ENCODE measurements at regions not wholly inside any gene's neighbourhood (a gene's known extent, or its start where the extent isn't known, plus 50 kb on each side); places are given as distances from the start of the nearest gene placed in this dataset.

DNA sequence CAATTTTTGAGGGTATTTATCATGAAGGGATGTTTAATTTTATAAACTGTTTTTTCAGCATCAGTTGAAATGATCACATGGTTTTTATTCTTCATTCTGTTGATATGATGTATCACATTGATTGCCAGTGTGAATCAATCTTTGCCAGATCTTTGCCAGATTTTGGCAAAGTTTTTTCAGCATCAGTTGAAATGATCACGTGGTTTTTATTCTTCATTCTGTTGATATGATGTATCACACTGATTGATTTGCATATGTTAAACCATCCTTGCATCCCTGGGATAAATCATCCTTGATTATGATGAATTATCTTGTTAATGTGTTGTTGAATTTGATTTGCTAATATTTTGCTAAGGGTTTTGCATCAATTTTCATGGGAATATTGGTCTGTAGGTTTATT lies 140.9 kb upstream of the TAS2R1 start:
- TF ChIP-seq, protein P1, sequence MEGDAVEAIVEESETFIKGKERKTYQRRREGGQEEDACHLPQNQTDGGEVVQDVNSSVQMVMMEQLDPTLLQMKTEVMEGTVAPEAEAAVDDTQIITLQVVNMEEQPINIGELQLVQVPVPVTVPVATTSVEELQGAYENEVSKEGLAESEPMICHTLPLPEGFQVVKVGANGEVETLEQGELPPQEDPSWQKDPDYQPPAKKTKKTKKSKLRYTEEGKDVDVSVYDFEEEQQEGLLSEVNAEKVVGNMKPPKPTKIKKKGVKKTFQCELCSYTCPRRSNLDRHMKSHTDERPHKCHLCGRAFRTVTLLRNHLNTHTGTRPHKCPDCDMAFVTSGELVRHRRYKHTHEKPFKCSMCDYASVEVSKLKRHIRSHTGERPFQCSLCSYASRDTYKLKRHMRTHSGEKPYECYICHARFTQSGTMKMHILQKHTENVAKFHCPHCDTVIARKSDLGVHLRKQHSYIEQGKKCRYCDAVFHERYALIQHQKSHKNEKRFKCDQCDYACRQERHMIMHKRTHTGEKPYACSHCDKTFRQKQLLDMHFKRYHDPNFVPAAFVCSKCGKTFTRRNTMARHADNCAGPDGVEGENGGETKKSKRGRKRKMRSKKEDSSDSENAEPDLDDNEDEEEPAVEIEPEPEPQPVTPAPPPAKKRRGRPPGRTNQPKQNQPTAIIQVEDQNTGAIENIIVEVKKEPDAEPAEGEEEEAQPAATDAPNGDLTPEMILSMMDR (optimal IDR thresholded peaks at IDR 0.05 in 1 of 3, IDR thresholded peaks at IDR 0.05 in 1 of 3, conservative IDR thresholded peaks at IDR 0.05 in 1 of 3; ENCODE audit: extremely low read depth in 1 of 3, insufficient read depth in 2 of 3, low read length in 3 of 3), result no peak
- no peak for TF ChIP-seq EZH2 (IDR thresholded peaks at IDR 0.05; ENCODE audit: low read length)
